Activated T-cell treated with anti-CD3 and anti-CD28 coated beads, Interleukin-2, amount 50 U/mL, for 1 hour (primary cell): ENCODE measurements at regions not wholly inside any gene's neighbourhood (a gene's known extent, or its start where the extent isn't known, plus 50 kb on each side); places are given as distances from the start of the nearest gene placed in this dataset.

Source experiments
- DNase-seq: peaks from one replicate; pipeline ENCODE4 v3.0.0-alpha.2; 2020

DNA sequence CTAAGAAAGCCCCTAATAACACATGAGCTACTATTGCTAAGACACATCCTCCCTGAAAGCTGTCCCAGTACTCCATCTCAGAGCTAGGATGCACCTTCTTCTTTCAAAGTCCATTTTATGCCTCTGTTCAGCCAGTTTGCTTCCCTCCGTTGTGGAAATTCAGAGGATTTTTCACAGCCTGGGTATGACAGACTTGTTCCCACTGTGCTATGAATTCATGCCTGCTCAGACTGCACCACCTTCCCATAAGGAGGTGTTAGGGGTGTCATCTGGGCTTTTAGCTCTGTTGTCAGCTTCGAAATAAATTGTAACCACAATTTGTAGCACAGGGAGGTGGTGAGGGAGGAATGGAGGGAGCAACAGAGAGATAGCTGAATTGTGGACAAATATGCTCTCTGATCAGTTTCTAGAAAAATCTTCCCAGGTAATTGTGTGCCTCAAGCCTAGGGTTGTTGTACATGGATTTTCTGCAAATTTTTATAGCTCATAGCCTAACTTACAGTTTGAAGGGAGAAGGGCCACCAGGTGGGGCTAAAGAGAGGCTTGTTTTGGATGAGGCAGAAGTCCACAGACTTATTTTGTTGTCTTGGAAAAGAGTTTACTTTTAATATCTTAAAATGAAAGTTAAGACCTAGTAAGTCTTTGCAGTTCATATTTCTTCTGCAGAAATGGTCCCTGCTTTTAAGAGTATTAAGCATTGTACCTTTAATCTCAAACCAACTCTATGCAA is 462.0 kb downstream of the PDCD6IP start:
- no peak for DNase-seq

DNA sequence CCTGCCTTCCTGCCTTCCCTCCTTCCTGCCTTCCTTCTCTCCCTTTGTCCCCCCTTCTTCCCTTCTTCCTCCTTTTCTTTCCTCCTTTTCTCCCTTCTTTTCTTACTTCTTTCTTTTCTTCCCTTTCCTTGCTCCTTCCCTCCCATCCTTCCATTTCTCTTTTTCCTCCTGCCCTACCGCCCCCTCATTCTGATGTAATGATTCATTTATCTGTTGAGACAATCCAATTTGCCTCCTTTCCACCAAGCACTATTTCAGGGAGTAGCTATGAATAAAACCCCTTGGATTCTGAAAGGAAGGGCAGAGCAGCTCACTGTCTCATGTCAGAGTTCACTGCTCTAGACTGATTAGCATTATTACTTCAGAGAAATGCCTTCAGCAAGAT is 462.6 kb downstream of the PDCD6IP start:
- no peak for DNase-seq

GRCh38 chr3:34263101-34263621 is 464.7 kb downstream of the PDCD6IP start:
- no peak for DNase-seq

GRCh38 chr3:34264337-34265041 is 466.1 kb downstream of the PDCD6IP start:
- DNase-seq = no peak

GRCh38 chr3:34267088-34267487 is 468.7 kb downstream of the PDCD6IP start:
- DNase-seq = no peak

DNA sequence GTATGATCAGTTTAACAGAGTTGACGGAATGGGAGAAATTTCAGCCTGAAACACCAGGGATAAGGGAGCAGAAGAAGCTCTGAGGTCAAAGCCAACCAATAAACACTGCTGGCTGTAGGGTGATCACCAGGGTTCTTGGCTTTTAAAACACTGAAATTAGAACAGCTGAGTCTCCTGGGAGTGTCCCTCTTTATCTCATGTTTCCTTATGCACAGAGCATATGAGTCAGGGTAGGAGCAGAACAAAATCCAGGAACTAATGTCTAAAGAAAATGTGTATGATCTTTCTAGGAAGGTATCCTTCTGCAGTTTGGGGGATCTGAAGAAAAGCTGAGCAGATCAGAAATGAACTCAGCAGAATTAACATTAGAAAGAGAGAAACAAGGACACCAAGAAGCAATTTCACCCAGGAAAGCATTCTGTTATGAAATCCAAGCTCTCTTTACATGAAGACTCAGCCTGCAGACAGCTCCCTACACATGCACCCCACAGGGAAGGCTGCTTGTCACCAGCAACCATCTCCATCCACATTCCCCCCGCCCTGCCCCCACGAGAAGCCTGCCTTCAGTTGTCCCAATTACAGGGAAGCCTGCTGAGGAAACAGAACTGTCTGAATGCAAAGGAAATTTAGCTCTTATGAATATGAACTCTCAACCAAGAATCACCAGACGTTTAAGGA is 469.7 kb downstream of the PDCD6IP start:
- no peak for DNase-seq

- no peak for DNase-seq
Measured at GRCh38 chr3:34275811-34276210, 477.4 kb downstream of the PDCD6IP start.

DNA sequence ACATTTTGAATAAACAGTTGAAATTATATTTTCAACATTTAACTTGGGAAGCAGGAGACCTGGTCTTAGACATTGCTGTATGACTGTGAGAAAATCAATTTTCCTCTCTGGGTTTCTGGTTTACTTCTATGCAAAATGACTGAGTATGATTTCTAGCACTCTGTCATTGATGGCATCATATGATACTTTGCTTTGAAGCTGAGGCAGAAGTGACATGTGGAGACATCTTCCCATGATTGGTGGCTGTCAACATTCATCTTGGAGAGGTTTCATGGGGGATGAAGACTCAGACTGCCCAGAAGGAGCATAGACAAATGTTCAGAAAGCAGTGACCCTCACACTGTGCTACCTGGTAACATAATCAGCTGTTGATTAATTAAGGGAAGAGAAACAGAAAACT is 477.9 kb downstream of the PDCD6IP start:
- no peak for DNase-seq

DNA sequence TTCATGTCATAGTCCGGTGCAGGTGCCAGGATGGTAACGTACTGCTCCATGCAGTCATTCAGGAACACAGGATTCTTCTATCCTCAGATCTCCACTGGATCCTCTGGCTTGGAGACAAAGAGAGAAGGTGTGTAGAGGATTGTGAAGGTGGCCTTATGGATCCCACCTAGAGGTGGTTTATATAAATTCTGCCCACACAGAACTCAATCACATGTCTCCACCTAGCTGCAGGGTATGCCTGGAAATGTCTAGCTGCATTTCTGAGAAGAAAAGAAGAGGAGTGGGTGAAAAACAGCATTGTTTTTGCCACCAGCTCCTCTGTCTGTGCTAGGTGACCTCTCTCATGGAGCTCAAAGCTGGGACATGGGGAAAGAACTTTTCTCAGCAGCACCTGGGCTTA is 478.7 kb downstream of the PDCD6IP start:
- DNase-seq = no peak

DNA sequence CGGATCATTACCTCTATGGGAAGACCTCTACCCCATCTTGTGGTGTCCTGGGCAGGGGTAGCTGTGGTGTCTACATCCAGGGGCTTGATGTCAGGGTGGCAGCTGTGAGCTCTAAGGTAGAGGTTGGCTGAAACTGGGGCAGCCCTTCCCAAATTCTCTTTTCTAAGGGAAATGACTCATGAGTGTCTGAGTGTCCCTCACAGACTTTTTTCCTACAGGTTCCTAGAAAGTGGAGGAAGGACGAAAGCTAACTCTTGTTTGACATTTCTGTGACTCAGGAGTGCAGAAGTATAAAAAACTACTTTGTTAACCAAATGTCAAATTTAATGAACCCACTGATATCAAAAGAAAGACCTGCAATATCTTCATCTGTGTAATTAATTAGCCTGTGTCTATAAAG is 481.5 kb downstream of the PDCD6IP start:
- no peak for DNase-seq

- DNase-seq = no peak
Measured at GRCh38 chr3:34283751-34284150, 485.3 kb downstream of the PDCD6IP start.

DNA sequence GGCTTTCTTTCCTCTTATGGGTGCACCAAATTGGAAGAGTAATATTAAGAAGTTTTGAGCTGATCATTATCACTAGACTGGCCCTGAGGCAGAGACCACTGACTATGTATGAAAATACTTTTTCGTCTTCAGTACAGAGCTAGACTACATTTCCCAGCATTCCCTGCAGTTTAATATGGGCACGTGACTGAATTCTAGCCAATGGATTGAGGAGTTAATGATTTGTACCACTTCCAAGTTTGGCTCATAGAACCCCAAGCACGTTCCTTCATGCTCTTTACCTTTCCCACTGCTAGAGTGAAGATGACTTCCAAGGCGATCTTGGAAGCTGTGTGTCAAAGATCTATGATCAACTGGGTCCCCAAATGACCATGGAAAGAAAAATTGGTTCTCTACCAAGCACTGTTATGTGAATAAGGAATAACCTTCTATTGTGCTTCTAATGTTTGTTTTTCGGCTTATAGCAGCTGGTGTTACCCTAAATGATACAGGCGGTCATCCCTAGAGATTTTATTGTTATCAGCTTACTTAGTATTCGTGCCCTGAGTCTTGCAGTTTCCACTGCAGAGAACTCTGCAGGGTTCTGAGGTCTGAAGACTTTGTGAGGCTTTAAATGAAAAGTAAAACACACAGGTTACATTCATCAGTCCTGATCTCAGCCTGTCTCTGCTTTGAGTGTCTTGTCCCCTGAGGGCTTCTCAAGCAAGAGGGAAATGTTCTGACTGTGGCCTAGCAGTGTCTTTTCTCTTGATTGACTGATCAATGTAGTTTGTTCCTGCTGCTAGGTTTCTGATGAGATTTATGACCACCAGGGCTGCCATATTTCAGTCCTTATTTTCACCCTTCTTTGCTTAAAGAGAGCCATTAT is 486.8 kb downstream of the PDCD6IP start:
- DNase-seq = no peak

DNA sequence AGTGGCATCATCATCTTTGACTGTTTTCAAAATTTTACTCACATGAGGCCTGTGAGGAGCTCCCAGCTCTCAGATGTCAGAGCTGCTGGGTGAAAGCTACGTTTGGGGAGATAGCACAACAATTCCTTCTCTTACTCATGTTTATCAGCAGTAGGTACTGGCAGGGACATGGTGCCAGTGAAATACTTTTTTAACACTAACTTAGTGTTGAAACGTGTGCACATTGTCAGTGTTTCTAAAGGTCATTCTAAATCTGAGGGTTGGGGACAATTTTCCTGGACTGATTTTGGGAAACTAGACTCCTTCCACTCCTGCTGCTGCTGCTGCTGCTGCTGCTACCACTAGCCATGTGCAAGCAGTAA is 487.4 kb downstream of the PDCD6IP start:
- no peak for DNase-seq

GRCh38 chr3:34292605-34293300 is 494.3 kb downstream of the PDCD6IP start:
- DNase-seq = no peak

GRCh38 chr3:34294240-34294639 is 495.8 kb downstream of the PDCD6IP start:
- no peak for DNase-seq

GRCh38 chr3:34296796-34297195 is 498.4 kb downstream of the PDCD6IP start:
- DNase-seq = no peak

- DNase-seq = no peak
Measured at GRCh38 chr3:34298653-34299052, 500.2 kb downstream of the PDCD6IP start.

- no peak for DNase-seq
Measured at GRCh38 chr3:34300621-34301020, 502.2 kb downstream of the PDCD6IP start.

DNA sequence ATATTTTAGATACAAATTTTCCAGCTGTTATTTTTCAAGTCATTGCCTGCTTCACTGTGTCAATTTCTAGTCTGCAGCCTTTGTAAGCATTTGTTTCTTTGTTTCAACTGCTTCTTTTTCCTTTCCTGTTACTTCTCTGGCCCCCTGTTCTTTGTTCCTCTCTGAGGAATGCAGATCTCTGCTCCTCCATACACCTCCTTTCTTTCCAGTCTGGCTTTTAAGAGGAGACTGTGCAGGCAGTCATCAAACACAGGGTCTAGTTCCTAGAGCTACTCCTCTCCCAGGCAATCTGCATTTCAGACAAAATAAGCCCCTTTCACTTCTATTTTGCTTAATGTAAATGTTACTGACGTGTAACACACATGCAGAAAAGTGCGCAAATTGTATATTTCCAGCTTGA is 502.9 kb downstream of the PDCD6IP start:
- no peak for DNase-seq

- DNase-seq = no peak
Measured at GRCh38 chr3:34305266-34305665, 506.8 kb downstream of the PDCD6IP start.

DNA sequence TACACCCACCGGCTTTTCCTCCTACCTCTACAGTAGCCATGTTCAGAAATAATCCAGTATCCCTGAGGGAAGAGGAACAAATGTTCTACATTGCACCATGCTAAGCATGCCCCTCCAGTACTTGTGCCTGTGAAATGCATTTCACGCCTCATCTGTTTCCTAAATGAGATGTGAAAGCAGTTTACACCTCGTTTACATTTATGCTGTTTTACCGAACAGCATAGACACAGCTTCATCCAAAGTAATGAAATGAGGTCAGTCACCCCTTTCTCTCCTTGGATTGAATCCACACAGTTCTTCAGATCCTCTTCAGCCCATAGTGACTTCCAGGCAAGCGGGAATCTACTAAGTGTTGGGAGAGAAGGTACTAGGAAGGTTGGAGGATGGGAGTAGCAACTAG is 514.3 kb downstream of the PDCD6IP start:
- DNase-seq = no peak

GRCh38 chr3:34319881-34320280 is 521.5 kb downstream of the PDCD6IP start:
- no peak for DNase-seq
